ENCODE measurements at regions not wholly inside any gene's neighbourhood (a gene's known extent, or its start where the extent isn't known, plus 50 kb on each side); places are given as distances from the start of the nearest gene placed in this dataset.

DNA sequence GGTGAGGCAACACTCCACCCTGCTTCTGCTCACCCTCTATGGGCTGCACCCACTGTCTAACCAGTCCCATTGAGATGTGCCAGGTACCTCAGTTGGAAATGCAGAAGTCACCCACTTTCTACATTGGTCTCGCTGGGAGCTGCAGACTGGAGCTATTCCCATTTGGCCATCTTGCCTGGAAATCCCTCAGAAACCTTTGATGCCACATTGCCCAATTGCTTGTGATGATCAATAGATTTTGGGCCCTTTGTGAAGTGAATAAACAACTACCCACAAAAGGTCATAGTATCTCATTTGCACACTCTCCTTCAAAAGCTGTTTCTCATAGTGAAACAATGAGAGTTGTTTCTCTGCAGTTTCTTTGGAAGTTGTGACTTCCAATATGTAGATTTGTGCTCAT lies 742.9 kb downstream of the INHBA start:
- intact Hi-C loops (cut with micrococcal nuclease), result no loop called here
- H3K36me3 Mint-ChIP-seq, result no peaks in the 10 kb centered on the region
- CTCF ChIA-PET, result no interaction called here
- H3K27me3 Mint-ChIP-seq, result no peaks in the 10 kb centered on the region
- no peaks in the 10 kb centered on the region for H3K4me1 Mint-ChIP-seq (ENCODE audit: low read depth)
- DNase-seq, result no peak
- peaks cover 23% of the 10 kb centered on the region for H3K9me3 Mint-ChIP-seq
- H3K27ac Mint-ChIP-seq, result no peak overlapping the region
- POLR2A ChIA-PET, result no interaction called here
- no peak overlapping the region for H3K4me3 Mint-ChIP-seq

DNA sequence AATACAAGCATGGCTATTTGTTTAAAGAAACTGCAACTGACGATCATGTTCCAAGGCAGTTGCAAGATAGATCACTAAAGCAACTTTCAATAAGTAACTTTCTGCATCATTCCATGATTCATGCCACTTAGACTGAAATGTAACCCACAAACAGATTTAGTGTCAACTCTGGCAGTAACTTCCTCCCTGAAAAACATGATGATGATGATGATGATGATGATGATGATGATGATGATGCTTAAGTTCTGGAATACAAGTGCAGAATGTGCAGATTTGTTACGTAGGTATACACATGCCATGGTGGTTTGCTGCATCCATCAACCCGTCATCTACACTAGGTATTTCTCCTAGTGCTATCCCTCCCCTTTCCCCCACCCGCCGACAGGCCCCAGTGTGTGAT lies 754.7 kb downstream of the INHBA start:
- no peak overlapping the region for H3K27ac Mint-ChIP-seq
- H3K4me1 Mint-ChIP-seq (ENCODE audit: low read depth), result no peaks in the 10 kb centered on the region
- ChIA-PET POLR2A (no interaction called here), CTCF (no interaction called here)
- DNase-seq, result no peak
- H3K4me3 Mint-ChIP-seq, result no peak overlapping the region
- intact Hi-C loops (cut with micrococcal nuclease), result no loop called here
- H3K9me3 Mint-ChIP-seq, result peaks cover 52% of the 10 kb centered on the region
- H3K27me3 Mint-ChIP-seq, result no peaks in the 10 kb centered on the region
- no peaks in the 10 kb centered on the region for H3K36me3 Mint-ChIP-seq

DNA sequence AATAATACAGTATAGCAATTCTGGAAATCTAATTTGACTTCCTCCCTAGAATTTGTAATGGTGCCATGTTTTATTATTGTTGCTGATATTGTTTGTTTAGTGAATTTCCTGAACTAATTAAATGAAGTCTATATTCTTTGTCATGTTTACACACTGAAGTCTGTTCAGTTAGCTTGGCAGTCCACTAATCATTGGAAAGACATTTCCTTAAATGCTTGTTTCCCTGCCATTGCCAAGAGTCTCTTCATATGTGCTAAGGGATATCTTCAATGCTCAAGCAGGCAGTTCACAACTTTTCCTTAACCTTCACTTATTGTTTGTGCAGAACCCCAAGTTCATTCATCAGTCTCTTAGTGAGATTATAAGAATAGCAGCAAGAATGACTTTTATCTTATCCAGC lies 755.3 kb downstream of the INHBA start:
- Mint-ChIP-seq H3K36me3 (no peaks in the 10 kb centered on the region), H3K27me3 (no peaks in the 10 kb centered on the region), H3K27ac (no peak overlapping the region), H3K4me1 (ENCODE audit: low read depth) (no peaks in the 10 kb centered on the region), H3K9me3 (peaks cover 51% of the 10 kb centered on the region), H3K4me3 (no peak overlapping the region)
- intact Hi-C loops (cut with micrococcal nuclease), result no loop called here
- POLR2A ChIA-PET, result no interaction called here
- CTCF ChIA-PET, result no interaction called here
- no peak for DNase-seq

DNA sequence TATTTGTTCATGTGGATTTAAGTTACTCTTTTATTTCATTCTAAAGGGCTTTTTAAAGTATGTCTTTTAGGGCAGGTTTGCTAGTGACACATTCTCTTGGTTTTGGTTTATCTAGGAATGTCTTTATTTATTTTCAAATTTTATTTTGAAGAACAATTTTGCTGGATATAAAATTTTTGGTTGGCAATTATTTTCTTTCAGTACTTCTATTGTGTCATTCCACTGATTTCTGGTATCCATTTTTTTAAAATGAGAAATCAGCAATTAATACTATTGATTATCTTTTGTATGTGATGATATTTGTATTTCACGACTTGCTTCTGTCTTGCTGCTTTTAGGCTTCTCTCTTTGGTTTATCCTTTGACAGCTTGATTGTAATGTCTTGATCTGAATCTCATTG lies 756.3 kb downstream of the INHBA start:
- Mint-ChIP-seq H3K4me3 (no peak overlapping the region), H3K4me1 (ENCODE audit: low read depth) (no peaks in the 10 kb centered on the region), H3K9me3 (peaks cover 52% of the 10 kb centered on the region), H3K36me3 (no peaks in the 10 kb centered on the region), H3K27ac (no peak overlapping the region), H3K27me3 (no peaks in the 10 kb centered on the region)
- intact Hi-C loops (cut with micrococcal nuclease), result no loop called here
- ChIA-PET CTCF (no interaction called here), POLR2A (no interaction called here)
- DNase-seq, result no peak

DNA sequence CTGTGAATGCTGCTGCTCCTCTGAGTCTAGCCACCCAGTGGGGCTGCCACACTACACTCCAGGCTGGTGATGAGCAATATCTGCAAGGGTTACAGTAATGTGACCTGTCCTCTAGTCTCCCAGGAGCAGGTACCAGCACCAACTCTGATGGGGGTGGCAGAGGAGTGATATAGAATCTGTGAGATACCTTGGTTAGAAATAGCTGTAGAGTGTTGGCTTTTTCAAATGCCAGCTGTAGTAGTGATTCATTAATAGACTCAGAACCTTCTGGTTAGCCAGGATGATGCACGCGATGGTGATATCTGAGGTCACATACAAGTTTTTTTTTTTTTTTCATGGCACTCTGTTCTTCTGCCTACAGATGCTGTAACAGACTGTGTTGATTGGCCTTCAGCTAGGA lies 757.1 kb downstream of the INHBA start:
- Mint-ChIP-seq H3K27me3 (no peaks in the 10 kb centered on the region), H3K27ac (no peak overlapping the region), H3K9me3 (peaks cover 54% of the 10 kb centered on the region), H3K36me3 (no peaks in the 10 kb centered on the region), H3K4me3 (no peak overlapping the region), H3K4me1 (ENCODE audit: low read depth) (no peaks in the 10 kb centered on the region)
- intact Hi-C loops (cut with micrococcal nuclease), result no loop called here
- DNase-seq, result no peak
- ChIA-PET POLR2A (no interaction called here), CTCF (no interaction called here)

DNA sequence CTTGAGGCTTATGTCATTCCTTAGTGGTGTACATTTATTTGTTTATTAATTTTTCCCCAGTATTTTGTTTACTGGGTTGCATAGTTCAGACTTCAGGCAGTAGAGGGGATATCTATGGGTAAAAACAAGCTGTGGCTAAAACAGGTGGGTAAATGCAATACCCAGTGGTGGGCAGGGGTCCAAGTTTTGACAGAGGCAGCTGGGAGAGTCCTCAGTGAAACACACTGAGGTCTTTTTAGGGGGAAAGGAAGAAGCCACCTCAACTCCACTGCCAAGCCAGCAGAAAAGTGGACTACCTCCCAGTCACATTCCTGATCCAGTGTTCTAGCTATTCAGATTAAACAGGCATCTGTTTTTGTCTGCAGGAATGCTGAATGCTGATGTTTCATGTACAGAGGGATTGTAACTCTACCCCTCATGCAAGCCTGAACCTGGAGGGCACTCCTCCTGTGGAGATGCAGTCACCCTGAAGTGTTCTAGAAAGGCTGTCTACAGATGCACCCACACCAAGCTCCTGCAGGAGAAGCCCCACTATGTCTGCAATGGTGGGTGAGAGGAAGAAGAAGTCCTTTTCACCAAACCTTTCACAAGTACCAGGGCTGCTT lies 757.8 kb downstream of the INHBA start:
- CTCF ChIA-PET, result no interaction called here
- H3K36me3 Mint-ChIP-seq, result no peaks in the 10 kb centered on the region
- no peaks in the 10 kb centered on the region for H3K27me3 Mint-ChIP-seq
- DNase-seq, result no peak
- intact Hi-C loops (cut with micrococcal nuclease), result no loop called here
- H3K4me3 Mint-ChIP-seq, result no peak overlapping the region
- H3K9me3 Mint-ChIP-seq, result peaks cover 50% of the 10 kb centered on the region
- no peaks in the 10 kb centered on the region for H3K4me1 Mint-ChIP-seq (ENCODE audit: low read depth)
- H3K27ac Mint-ChIP-seq, result no peak overlapping the region
- POLR2A ChIA-PET, result no interaction called here

DNA sequence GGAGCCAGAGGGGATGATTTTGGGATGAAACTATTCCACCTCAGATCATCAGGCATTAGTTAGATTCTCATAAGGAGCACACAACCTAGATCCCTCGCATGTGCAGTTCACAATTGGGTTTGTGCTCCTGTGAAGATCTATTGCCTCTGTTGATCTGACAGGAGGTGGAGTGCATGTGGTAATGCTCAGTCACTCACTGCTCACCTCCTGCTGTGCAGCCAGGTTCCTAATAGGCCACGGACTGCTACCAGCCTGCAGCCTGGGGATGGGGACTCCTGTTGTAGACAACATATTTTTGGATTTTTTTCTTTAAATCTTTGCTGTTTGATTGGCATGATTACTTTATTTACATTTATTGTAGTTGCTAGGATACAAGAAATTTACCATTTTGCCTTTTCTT lies 765.0 kb downstream of the INHBA start:
- Mint-ChIP-seq H3K9me3 (peaks cover 12% of the 10 kb centered on the region), H3K36me3 (no peaks in the 10 kb centered on the region), H3K4me3 (no peak overlapping the region), H3K4me1 (ENCODE audit: low read depth) (no peaks in the 10 kb centered on the region), H3K27ac (no peak overlapping the region), H3K27me3 (no peaks in the 10 kb centered on the region)
- ChIA-PET POLR2A (no interaction called here), CTCF (no interaction called here)
- DNase-seq, result no peak
- intact Hi-C loops (cut with micrococcal nuclease), result no loop called here

DNA sequence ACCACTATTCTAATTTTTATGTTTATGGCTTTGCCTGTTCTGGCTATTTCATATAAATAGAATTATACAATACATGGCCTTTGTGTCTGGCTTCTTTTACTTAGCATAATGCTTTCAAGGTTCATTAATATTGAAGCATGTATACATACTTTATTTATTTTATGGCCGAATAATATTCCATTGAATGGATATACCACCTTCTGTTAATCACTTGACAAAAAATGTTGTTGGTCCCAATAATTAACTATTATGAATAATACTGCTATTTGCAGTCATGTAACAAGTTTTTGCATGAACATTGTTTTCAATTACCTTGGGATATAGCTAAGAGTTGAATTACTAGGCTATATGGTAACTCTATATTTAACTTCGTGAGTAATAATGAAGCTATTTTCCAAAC lies 767.5 kb downstream of the INHBA start:
- Mint-ChIP-seq H3K27me3 (no peaks in the 10 kb centered on the region), H3K4me1 (ENCODE audit: low read depth) (no peaks in the 10 kb centered on the region), H3K27ac (no peak overlapping the region), H3K4me3 (no peak overlapping the region), H3K36me3 (no peaks in the 10 kb centered on the region), H3K9me3 (peaks cover 2% of the 10 kb centered on the region)
- CTCF ChIA-PET, result no interaction called here
- no peak for DNase-seq
- intact Hi-C loops (cut with micrococcal nuclease), result no loop called here
- POLR2A ChIA-PET, result no interaction called here

DNA sequence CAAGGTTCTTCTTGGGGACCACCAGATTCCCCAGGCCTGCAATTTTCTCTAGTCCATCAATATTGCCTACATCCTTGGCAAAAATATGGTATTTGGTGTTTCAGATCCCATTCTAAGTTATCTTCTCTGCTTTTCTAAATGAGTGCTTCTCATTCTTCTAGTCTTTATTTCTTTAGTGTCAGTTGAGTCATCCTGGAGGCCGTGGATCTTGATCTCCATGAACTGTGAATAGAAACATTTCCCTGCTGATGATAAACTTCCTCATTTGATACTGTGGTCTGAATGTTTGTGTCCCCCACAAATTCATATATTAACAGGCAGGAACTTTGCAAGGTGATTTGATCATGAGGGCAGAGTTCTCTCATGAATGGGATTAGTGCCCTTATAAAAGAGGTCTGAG lies 779.3 kb downstream of the INHBA start:
- ChIA-PET CTCF (no interaction called here), POLR2A (no interaction called here)
- Mint-ChIP-seq H3K4me1 (ENCODE audit: low read depth) (no peaks in the 10 kb centered on the region), H3K36me3 (no peaks in the 10 kb centered on the region), H3K9me3 (peaks cover 14% of the 10 kb centered on the region), H3K27ac (no peak overlapping the region), H3K27me3 (no peaks in the 10 kb centered on the region), H3K4me3 (no peak overlapping the region)
- DNase-seq, result no peak
- intact Hi-C loops (cut with micrococcal nuclease), result no loop called here

DNA sequence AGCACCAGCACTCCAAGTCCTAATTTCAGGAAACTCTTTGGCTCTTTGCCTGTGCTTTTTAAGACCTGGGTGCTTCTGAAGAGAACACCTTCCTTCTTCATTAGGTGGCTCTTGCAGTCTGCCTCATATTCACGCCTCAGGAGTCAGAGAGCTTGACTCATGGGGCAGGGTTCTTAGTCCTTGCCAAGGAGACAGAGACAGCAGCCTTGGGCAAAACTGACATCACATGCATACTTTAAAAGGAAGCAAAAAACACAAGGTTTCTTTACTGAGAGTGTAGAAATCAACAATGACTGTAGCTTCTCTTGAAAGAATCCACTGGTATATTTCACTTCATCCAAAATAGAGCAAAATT lies 780.6 kb downstream of the INHBA start:
- no peaks in the 10 kb centered on the region for H3K27me3 Mint-ChIP-seq
- H3K4me1 Mint-ChIP-seq (ENCODE audit: low read depth), result no peaks in the 10 kb centered on the region
- intact Hi-C loops (cut with micrococcal nuclease), result no loop called here
- H3K27ac Mint-ChIP-seq, result no peak overlapping the region
- CTCF ChIA-PET, result no interaction called here
- peaks cover 13% of the 10 kb centered on the region for H3K9me3 Mint-ChIP-seq
- no peaks in the 10 kb centered on the region for H3K36me3 Mint-ChIP-seq
- DNase-seq, result no peak
- H3K4me3 Mint-ChIP-seq, result no peak overlapping the region
- POLR2A ChIA-PET, result no interaction called here

DNA sequence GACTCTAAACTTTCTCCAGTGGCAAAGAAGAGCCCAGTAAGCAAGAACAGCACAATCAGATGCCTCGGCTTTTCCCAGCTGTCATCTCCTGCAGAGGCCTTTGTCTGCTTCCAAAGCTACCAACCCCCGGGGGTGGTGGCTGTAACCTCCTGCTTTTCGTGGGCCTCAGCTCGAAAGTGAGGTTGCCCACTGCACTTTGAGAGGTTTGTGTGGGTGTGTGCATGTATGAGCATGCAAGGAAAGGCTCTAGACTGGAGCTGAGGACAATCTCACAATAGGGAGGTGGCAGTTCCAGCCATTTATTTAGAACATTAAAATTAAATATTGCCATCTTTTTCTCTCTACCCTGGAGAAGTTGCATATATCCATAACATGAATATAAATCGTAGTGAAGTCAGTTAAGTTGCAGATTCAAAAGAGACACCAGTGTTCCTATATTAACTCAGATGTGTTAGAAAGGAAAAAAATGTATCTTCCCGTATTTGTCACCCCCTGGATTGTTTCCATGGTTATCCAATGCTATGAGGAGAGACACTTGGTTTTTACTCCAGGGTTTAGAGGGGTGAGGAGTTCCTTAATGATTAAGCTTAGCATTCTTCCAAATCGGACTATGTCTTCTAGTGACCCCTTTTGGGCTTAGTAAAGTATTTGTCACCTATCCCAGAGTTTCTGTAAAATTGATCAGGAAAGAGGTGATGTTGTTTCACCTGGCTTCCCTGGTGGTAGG lies 781.1 kb downstream of the INHBA start:
- intact Hi-C loops (cut with micrococcal nuclease), result no loop called here
- no peaks in the 10 kb centered on the region for H3K4me1 Mint-ChIP-seq (ENCODE audit: low read depth)
- no peak overlapping the region for H3K27ac Mint-ChIP-seq
- H3K36me3 Mint-ChIP-seq, result no peaks in the 10 kb centered on the region
- POLR2A ChIA-PET, result no interaction called here
- H3K9me3 Mint-ChIP-seq, result peaks cover 11% of the 10 kb centered on the region
- DNase-seq, result no peak
- CTCF ChIA-PET, result no interaction called here
- no peak overlapping the region for H3K4me3 Mint-ChIP-seq
- no peaks in the 10 kb centered on the region for H3K27me3 Mint-ChIP-seq

DNA sequence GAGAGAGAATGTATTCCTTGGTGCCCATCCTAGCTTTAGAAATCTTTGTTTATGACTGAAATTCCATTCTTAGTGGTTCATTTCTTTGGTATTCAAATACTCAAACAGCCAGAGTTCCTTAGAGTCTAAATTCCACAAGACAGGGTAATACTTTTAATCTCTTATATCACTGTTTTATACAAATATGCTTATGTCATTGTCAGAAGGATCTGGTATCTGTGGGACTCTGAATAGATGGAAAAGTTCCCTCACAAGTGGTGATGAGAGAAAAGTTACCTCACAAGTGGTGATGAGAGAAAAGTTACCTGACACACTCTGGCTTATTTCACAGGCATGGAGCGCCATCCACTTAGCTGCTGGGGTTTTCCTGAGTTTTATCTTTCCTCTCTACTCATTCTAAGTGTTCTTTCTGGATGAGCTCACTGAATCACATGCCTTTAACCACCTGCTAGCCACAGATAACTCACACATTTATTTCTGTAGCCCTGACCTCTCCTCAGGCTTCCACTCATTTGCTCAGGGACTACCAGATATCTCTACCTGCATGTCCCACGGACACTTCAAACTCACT lies 784.0 kb downstream of the SUGCT start:
- Mint-ChIP-seq H3K27ac (no peak overlapping the region), H3K27me3 (no peaks in the 10 kb centered on the region), H3K9me3 (peaks cover 11% of the 10 kb centered on the region), H3K4me3 (no peak overlapping the region), H3K4me1 (ENCODE audit: low read depth) (no peaks in the 10 kb centered on the region), H3K36me3 (no peaks in the 10 kb centered on the region)
- CTCF ChIA-PET, result no interaction called here
- intact Hi-C loops (cut with micrococcal nuclease), result no loop called here
- no peak for DNase-seq
- POLR2A ChIA-PET, result no interaction called here

DNA sequence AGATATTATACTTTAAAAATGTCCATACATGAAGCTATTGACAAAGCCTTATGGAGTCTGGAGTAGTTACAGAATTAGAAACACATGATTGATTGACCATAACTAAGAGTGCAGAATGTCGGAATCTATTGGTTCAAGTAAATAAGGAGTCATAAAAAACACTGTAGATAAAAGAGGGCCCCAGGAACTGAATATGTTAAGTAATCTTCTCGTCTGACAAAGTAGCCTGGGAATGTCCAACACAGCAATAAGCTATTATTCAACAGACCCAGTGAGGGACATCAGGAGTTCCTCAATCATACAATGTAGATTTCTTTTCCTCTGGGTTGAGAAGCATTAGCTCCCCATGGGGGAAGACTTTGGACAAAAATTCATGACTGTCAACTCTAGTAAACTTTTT lies 782.0 kb downstream of the SUGCT start:
- Mint-ChIP-seq H3K4me1 (ENCODE audit: low read depth) (no peaks in the 10 kb centered on the region), H3K27me3 (no peaks in the 10 kb centered on the region), H3K36me3 (no peaks in the 10 kb centered on the region), H3K27ac (no peak overlapping the region), H3K9me3 (peaks cover 13% of the 10 kb centered on the region), H3K4me3 (no peak overlapping the region)
- no peak for DNase-seq
- intact Hi-C loops (cut with micrococcal nuclease), result no loop called here
- POLR2A ChIA-PET, result no interaction called here
- CTCF ChIA-PET, result no interaction called here

All from activated CD4-positive, alpha-beta memory T cell treated with anti-CD3 and anti-CD28 coated beads for 36 hours (primary cell).